SKM-1 (cell line): ENCODE measurements at regions not wholly inside any gene's neighbourhood (a gene's known extent, or its start where the extent isn't known, plus 50 kb on each side); places are given as distances from the start of the nearest gene placed in this dataset.

Experiments used
- DNase-seq: peaks from one replicate; lab custom pipeline; 2025; ENCODE audit not compliant: unreplicated experiment; lab: John Stamatoyannopoulos, UW

GRCh38 chr20:11032611-11033010 is 358.8 kb upstream of the JAG1 start:
- DNase-seq: no peak

GRCh38 chr20:11034025-11034424 is 360.2 kb upstream of the JAG1 start:
- DNase-seq: no peak

DNA sequence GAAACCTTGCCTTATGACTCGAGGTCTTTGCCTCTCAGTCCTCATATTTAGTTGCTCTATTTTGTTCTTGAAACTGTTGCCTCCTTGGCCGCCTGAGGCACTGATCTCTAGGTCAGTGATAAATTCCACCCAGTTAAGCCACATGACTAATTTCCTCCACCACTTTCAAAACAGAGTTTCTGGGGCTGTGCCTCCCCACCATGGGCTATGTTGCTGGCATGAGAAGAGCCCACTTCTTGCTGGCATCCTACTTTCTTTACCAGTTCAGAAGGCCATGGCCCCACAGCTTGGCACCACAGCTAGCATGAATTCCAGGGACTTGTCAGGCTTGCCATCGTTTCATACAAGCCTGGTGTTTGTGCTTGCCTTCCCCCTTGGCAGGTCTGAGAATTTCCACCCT is 361.4 kb upstream of the JAG1 start:
- DNase-seq: no peak

- no peak for DNase-seq
Measured at GRCh38 chr20:11041396-11041795, 367.6 kb upstream of the JAG1 start.

- no peak for DNase-seq
Measured at GRCh38 chr20:11043001-11043400, 369.2 kb upstream of the JAG1 start.

- no peak for DNase-seq
Measured at GRCh38 chr20:11044561-11044960, 370.8 kb upstream of the JAG1 start.

GRCh38 chr20:11045412-11046175 is 371.8 kb upstream of the JAG1 start:
- no peak for DNase-seq

DNA sequence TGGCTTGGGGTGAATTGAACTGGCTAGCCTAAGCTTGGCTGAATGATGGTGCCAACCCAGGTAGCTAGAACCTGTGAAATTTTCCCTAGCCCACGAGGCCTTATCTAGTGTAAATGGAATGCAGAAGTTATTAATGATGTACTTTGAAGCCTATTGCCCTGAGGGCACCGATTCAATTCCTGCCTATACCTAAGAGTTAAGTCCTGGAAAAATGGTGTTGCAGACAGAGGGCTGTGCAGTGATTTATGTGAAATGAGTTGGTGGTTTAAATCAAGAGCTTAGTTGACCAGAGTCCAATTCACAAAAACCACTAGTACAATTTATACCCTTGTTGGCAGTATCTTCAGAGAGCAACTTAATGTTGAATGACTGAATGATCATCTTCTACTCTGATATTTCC is 373.8 kb upstream of the JAG1 start:
- no peak for DNase-seq

- no peak for DNase-seq
Measured at GRCh38 chr20:11048739-11049138, 374.9 kb upstream of the JAG1 start.

- DNase-seq: no peak
Measured at GRCh38 chr20:11050350-11050749, 376.6 kb upstream of the JAG1 start.

GRCh38 chr20:11051136-11051535 is 377.3 kb upstream of the JAG1 start:
- no peak for DNase-seq

DNA sequence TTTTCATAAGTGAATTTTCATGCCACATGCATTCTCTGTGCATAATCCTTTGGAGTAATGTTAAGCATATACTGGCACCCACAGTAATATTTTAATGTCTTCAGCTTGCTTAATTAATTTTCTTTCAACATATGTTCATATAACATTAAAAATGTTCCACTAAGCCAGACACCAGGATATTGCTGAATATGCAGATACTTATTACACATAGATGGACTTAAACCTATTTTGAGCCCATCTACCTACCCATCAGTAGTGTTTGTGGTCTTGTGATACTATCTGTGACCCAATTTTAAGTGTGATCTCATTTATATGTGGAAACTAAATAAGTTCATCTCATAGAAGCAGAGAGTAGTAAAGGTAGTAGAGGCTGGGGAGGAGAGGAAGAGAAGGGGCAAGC is 379.5 kb upstream of the JAG1 start:
- DNase-seq: no peak

DNA sequence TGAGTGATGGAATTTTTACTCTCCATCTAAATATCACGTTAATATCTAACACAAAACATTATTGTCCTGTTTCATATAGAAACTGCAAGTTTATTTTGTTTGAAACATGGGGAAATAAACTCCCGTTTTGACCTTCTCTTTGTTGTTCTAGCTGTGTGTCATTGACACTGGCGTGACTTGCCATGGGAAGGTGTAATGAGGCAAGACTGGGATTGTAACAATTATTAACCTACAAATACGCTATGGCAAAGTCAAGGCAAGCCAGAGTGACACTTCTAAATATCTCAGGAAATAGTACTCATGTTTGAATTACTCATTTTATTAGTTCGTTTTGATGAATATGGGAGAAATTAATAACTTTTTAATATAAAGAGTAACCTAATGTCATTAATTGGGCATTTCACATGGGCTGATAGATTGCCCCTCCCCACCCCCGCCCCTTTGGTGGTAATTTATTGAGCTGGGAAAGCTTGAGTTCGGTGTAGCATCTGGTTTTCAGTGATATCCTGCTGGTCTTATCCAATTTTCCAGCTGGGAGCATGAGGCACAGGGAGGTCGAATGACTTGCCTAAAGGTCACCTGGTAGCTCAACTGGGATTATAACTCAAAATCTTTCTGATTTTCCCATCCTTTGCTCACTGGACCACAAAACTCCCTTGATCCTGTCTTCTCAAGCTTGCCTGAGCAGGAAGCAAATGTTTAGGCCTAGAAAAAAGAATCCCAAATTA is 380.6 kb upstream of the JAG1 start:
- no peak for DNase-seq

GRCh38 chr20:11056414-11056813 is 382.6 kb upstream of the JAG1 start:
- DNase-seq: no peak

GRCh38 chr20:11057624-11058023 is 383.8 kb upstream of the JAG1 start:
- no peak for DNase-seq

GRCh38 chr20:11059659-11060058 is 385.9 kb upstream of the JAG1 start:
- DNase-seq: no peak

- DNase-seq: no peak
Measured at GRCh38 chr20:11060423-11061185, 386.8 kb upstream of the JAG1 start.

GRCh38 chr20:11063444-11063843 is 389.6 kb upstream of the JAG1 start:
- DNase-seq: no peak

DNA sequence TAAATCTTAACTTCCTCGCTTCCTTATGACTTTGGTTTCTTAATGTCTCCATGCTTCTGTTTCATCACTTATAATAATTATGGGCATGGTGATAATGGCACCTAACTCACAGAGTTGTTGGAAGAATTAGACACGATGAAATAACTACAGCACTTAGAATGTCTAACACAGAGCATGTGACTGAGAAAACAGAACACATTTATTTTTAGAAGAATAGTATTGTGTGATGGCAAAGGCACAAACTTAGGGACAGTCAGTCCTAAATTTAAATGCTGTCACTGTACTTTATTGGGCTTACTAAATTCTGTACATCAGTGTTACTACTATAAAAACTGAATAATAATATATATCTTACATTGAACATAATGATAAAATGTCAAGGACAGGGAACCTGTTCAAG is 391.1 kb upstream of the JAG1 start:
- no peak for DNase-seq

- no peak for DNase-seq
Measured at GRCh38 chr20:11067359-11067758, 393.6 kb upstream of the JAG1 start.

DNA sequence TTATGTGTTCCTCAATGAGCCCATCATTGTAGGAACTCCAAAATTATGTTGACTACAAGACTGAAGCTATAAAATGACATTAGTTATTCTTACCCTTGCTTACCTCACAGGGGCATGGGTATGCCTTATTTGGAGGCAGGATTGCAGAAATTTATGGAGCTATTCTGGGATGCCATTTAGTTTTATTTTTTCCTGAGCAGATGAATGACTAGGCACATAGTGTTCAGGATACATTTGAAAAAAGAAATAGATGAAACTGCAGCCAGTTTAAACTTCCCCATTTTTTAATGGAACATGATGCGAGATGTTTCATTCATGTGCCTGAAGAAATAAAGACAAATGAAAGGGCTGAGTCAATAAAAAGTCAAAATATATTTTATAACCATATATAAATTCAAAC is 399.2 kb upstream of the JAG1 start:
- no peak for DNase-seq
